PC-3 (cell line): ENCODE measurements at regions not wholly inside any gene's neighbourhood (a gene's known extent, or its start where the extent isn't known, plus 50 kb on each side); places are given as distances from the start of the nearest gene placed in this dataset.

ENCODE experiments used
- ATAC-seq: fragments of 200-7000 bp; cut with Tn5 transposase; 2 replicates; pipeline ENCODE4 v1.9.1; 2020; ENCODE audit warnings: mild to moderate bottlenecking, moderate library complexity
- BruUV-seq: library from RNA; stranded (reverse); fragments of 400-500 nt; replicated peaks from 2 replicates; lab custom pipeline; 2021; lab: Mats Ljungman, UMichigan
- CTCF ChIA-PET: fragments of 300-600 bp; sonication (Branson Sonifier 250); formaldehyde crosslinking; loops from one replicate; lab custom pipeline; 2022; ENCODE audit warnings: antibody characterized with exemption; lab: Charles Lee
- POLR2A ChIA-PET: fragments of 300-600 bp; sonication (Branson Sonifier 250); formaldehyde crosslinking; loops from one replicate; lab custom pipeline; 2022; ENCODE audit warnings: antibody characterized with exemption; ENCODE audit not compliant: unreplicated experiment; lab: Charles Lee
- DNase-seq: peaks from one replicate; pipeline ENCODE4 v3.0.0-alpha.2; 2015
- H2AFZ ChIP-seq: fragments of 300-600 bp; sonication (generic); 2 replicates; pipeline ENCODE4 v1.6.0; 2016; ENCODE audit warnings: antibody characterized with exemption, low read length
- H3F3A ChIP-seq: fragments of 300-600 bp; sonication (generic); one replicate; pipeline ENCODE4 v1.6.0; 2017; ENCODE audit warnings: antibody characterized with exemption, low read length, control low read depth, mild to moderate bottlenecking; ENCODE audit not compliant: unreplicated experiment
- H3K27ac ChIP-seq: fragments of 300-600 bp; sonication (generic); 2 replicates; pipeline ENCODE4 v1.5.1; 2016; ENCODE audit warnings: mild to moderate bottlenecking, low read length
- H3K27me3 ChIP-seq: fragments of 300-600 bp; sonication (generic); 2 replicates; pipeline ENCODE4 v1.6.1; 2016; ENCODE audit warnings: low read length, mixed read lengths
- H3K36me3 ChIP-seq: fragments of 300-600 bp; sonication (generic); 2 replicates; pipeline ENCODE4 v1.6.1; 2016; ENCODE audit warnings: low read depth, mixed run types, low read length, mixed read lengths
- H3K4me1 ChIP-seq: fragments of 300-600 bp; sonication (generic); 2 replicates; pipeline ENCODE4 v1.5.1; 2016; ENCODE audit warnings: low read length; ENCODE audit not compliant: insufficient read depth
- H3K4me2 ChIP-seq: fragments of 300-600 bp; sonication (generic); 2 replicates; pipeline ENCODE4 v1.6.0; 2016; ENCODE audit warnings: low read length
- H3K4me3 ChIP-seq: fragments of 300-600 bp; sonication (generic); 2 replicates; pipeline ENCODE4 v1.5.1; 2016; ENCODE audit warnings: mild to moderate bottlenecking, low read length, mixed read lengths
- H3K79me2 ChIP-seq: fragments of 300-600 bp; sonication (generic); 2 replicates; pipeline ENCODE4 v1.6.1; 2017; ENCODE audit warnings: low read length, mixed read lengths
- H3K9ac ChIP-seq: fragments of 300-600 bp; sonication (generic); 2 replicates; pipeline ENCODE4 v1.6.0; 2016; ENCODE audit warnings: mild to moderate bottlenecking, low read length
- H3K9me2 ChIP-seq: fragments of 300-600 bp; sonication (generic); replicated peaks from 2 replicates; pipeline ENCODE4 v1.6.1; 2016; ENCODE audit warnings: mixed run types, low read length, mixed read lengths
- H3K9me3 ChIP-seq: fragments of 300-600 bp; sonication (generic); 2 replicates; pipeline ENCODE4 v1.6.1; 2016; ENCODE audit warnings: low read length, mixed read lengths
- H4K20me1 ChIP-seq: fragments of 300-600 bp; sonication (generic); 2 replicates; pipeline ENCODE4 v1.6.1; 2016; ENCODE audit warnings: low read length, mixed read lengths
- EZH2 ChIP-seq: fragments of 300-600 bp; sonication (generic); IDR thresholded peaks from one replicate; pipeline ENCODE4 v1.6.1; 2017; ENCODE audit warnings: antibody characterized with exemption, mild to moderate bottlenecking, low read length; ENCODE audit not compliant: unreplicated experiment
- EZH2phosphoT487 ChIP-seq: fragments of 300-600 bp; sonication (generic); IDR thresholded peaks from 2 replicates; pipeline ENCODE4 v1.6.1; 2018; ENCODE audit warnings: mild to moderate bottlenecking, antibody characterized with exemption, low read length, borderline replicate concordance
- intact Hi-C: fragments of 100-400 bp; cut with micrococcal nuclease; formaldehyde crosslinking; loops from 2 replicates; pipeline ENCODE4 v1.9.0; 2023
- TF ChIP-seq, protein P1 (sequence below): fragments of 300-600 bp; sonication (generic); conservative IDR thresholded peaks from 2 replicates; pipeline ENCODE4 v1.5.1; 2017; ENCODE audit warnings: antibody characterized with exemption, low read depth, mild to moderate bottlenecking, low read length

DNA sequence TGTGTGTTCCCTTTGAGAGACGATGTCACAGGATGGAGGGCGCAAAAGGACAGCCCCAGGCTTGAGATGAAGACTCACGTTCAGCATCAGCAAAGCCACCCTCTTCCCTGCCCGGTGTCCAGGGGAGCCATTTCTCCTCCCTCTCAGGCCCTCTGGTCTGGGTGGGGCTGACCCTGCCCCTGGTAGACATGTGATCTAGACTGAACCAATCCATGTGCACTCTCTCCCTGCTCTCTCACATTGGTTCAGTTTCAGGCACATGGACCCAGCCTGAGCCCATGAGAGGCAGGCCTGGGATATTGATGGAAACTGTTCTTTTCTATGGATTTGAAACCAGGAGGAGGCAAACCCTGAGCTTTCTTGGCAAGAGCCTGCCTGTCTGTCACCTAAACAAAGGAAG is 115.6 kb upstream of the IGSF21 start:
- H4K20me1 ChIP-seq = no peaks in the 10 kb centered on the region
- no TSS peak for BruUV-seq
- H3K9ac ChIP-seq = no peak overlapping the region
- no peak for DNase-seq
- H3K4me3 ChIP-seq = no peak overlapping the region
- intact Hi-C loops = no loop called here
- H3F3A ChIP-seq = no peaks in the 10 kb centered on the region
- peaks cover 11% of the 10 kb centered on the region; the same call in 1 of the 2 replicates for H3K27me3 ChIP-seq
- H3K36me3 ChIP-seq = no peaks in the 10 kb centered on the region
- POLR2A ChIA-PET = no interaction called here
- H2AFZ ChIP-seq = no peak overlapping the region
- no peaks in the 10 kb centered on the region for H3K4me1 ChIP-seq
- no peaks in the 10 kb centered on the region for H3K79me2 ChIP-seq
- no peak overlapping the region for H3K27ac ChIP-seq
- H3K9me2 ChIP-seq = no peaks in the 10 kb centered on the region
- TF ChIP-seq, protein P1, sequence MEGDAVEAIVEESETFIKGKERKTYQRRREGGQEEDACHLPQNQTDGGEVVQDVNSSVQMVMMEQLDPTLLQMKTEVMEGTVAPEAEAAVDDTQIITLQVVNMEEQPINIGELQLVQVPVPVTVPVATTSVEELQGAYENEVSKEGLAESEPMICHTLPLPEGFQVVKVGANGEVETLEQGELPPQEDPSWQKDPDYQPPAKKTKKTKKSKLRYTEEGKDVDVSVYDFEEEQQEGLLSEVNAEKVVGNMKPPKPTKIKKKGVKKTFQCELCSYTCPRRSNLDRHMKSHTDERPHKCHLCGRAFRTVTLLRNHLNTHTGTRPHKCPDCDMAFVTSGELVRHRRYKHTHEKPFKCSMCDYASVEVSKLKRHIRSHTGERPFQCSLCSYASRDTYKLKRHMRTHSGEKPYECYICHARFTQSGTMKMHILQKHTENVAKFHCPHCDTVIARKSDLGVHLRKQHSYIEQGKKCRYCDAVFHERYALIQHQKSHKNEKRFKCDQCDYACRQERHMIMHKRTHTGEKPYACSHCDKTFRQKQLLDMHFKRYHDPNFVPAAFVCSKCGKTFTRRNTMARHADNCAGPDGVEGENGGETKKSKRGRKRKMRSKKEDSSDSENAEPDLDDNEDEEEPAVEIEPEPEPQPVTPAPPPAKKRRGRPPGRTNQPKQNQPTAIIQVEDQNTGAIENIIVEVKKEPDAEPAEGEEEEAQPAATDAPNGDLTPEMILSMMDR = no peak
- TF ChIP-seq EZH2phosphoT487 (no peak), EZH2 (no peak)
- no peaks in the 10 kb centered on the region for H3K9me3 ChIP-seq
- no peak for ATAC-seq
- H3K4me2 ChIP-seq = no peak overlapping the region
- CTCF ChIA-PET = no interaction called here

DNA sequence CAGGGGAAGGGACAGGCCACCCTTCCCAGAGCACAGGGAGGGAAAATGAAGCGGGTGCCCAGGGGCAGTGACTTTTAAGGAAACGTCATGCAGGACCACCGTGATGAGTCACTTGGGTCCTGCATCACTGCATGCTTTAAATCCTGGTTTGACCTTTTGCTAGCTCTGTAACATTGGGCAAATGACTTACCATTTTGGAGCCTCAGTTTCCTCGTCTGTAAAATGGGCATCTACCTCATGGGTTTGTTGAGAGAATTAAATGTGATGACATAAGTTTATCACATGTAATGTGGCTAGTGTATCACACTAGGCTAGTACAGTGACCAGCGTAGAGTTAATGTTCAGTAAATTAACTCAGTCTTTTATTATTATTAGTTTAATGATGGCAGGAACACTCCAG is 114.8 kb upstream of the IGSF21 start:
- Histone ChIP-seq H3K4me3 (no peak overlapping the region), H3K9me3 (no peaks in the 10 kb centered on the region), H4K20me1 (no peaks in the 10 kb centered on the region), H3K27me3 (peaks cover 11% of the 10 kb centered on the region; the same call in 1 of the 2 replicates), H3F3A (no peaks in the 10 kb centered on the region), H3K9me2 (no peaks in the 10 kb centered on the region), H2AFZ (no peak overlapping the region), H3K79me2 (no peaks in the 10 kb centered on the region), H3K4me2 (no peak overlapping the region), H3K27ac (no peak overlapping the region), H3K4me1 (no peaks in the 10 kb centered on the region), H3K36me3 (no peaks in the 10 kb centered on the region), H3K9ac (no peak overlapping the region)
- ChIA-PET CTCF (no interaction called here), POLR2A (no interaction called here)
- no TSS peak for BruUV-seq
- TF ChIP-seq EZH2 (no peak), EZH2phosphoT487 (no peak)
- TF ChIP-seq, protein P1 = no peak
- ATAC-seq = no peak
- no peak for DNase-seq
- intact Hi-C loops = no loop called here

DNA sequence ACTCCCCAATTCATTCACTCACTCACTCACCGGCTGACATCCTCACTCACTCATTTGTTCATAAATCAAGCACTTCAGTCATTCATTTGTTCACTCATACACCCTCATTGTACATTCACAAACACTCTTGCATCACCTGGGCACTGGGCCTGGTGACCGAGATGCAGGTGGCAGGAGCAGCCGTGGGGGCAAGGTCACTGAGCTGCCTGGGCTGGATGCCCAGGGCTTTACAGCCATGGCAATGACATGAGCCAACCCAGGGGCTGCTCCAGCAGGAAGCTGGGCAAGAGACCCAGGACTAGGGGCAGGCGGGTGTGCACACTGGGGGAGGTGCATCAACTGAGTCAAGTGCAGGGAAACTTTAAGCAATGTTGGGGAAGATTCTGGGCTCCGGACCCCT is 113.6 kb upstream of the IGSF21 start:
- Histone ChIP-seq H3K79me2 (no peaks in the 10 kb centered on the region), H3F3A (no peaks in the 10 kb centered on the region), H3K27ac (no peak overlapping the region), H3K4me3 (no peak overlapping the region), H3K27me3 (peaks cover 11% of the 10 kb centered on the region; the same call in 1 of the 2 replicates), H3K4me2 (no peak overlapping the region), H3K9ac (no peak overlapping the region), H2AFZ (no peak overlapping the region), H3K9me3 (no peaks in the 10 kb centered on the region), H4K20me1 (no peaks in the 10 kb centered on the region), H3K4me1 (no peaks in the 10 kb centered on the region), H3K9me2 (no peaks in the 10 kb centered on the region), H3K36me3 (no peaks in the 10 kb centered on the region)
- no TSS peak for BruUV-seq
- ATAC-seq = no peak
- DNase-seq = no peak
- intact Hi-C loops = no loop called here
- ChIA-PET POLR2A (no interaction called here), CTCF (no interaction called here)
- TF ChIP-seq, protein P1 = no peak
- TF ChIP-seq EZH2phosphoT487 (no peak), EZH2 (no peak)
